SU-DHL-6 (cell line): ENCODE measurements at regions not wholly inside any gene's neighbourhood (a gene's known extent, or its start where the extent isn't known, plus 50 kb on each side); places are given as distances from the start of the nearest gene placed in this dataset.

ENCODE experiments used
- CTCF ChIP-seq: fragments of 200-600 bp; sonication (generic); IDR thresholded peaks from one replicate; pipeline ENCODE4 v1.5.1; 2017; ENCODE audit warnings: antibody characterized with exemption, mild to moderate bottlenecking, low read length, moderate library complexity; ENCODE audit not compliant: insufficient read depth, poor library complexity, severe bottlenecking
- EZH2phosphoT487 ChIP-seq: fragments of 200-600 bp; sonication (generic), shearing (Covaris generic); conservative IDR thresholded peaks from 2 replicates; pipeline ENCODE4 v1.6.1; 2018; ENCODE audit warnings: mild to moderate bottlenecking, antibody characterized with exemption, low read length, moderate library complexity, mixed read lengths

- TF ChIP-seq CTCF (no peak), EZH2phosphoT487 (no peak)
These were observed 179.5 kb upstream of the CD96 start for GRCh38 chr3:111362381-111363009.
